HG03135 (cell line): ENCODE measurements at regions not wholly inside any gene's neighbourhood (a gene's known extent, or its start where the extent isn't known, plus 50 kb on each side); places are given as distances from the start of the nearest gene placed in this dataset.
"Not testable (repeated sequence)": the region's sequence is repeated elsewhere in the genome, so short reads cannot be mapped to it uniquely, and the experiment has no call there.

Experiments used
- ATAC-seq: cut with Tn5 transposase; IDR thresholded peaks from one replicate; pipeline ENCODE4 v1.9.1; 2021; ENCODE audit warnings: mild to moderate bottlenecking, moderate library complexity; ENCODE audit not compliant: unreplicated experiment

- ATAC-seq = no peak
These were observed 611.2 kb downstream of the UTRN start for GRCh38 chr6:144896289-144896688.

GRCh38 chr6:144896871-144897270 lies 611.7 kb downstream of the UTRN start:
- ATAC-seq = no peak

- ATAC-seq = no peak
These were observed 612.3 kb downstream of the UTRN start for GRCh38 chr6:144897441-144897921.

GRCh38 chr6:144898052-144898689 lies 613.0 kb downstream of the UTRN start:
- ATAC-seq = no peak

GRCh38 chr6:144898741-144899140 lies 613.6 kb downstream of the UTRN start:
- ATAC-seq = no peak

GRCh38 chr6:144899161-144899560 lies 614.0 kb downstream of the UTRN start:
- no peak for ATAC-seq

GRCh38 chr6:144901412-144901811 lies 616.3 kb downstream of the UTRN start:
- ATAC-seq = no peak

- no peak for ATAC-seq
These were observed 622.9 kb downstream of the UTRN start for GRCh38 chr6:144908004-144908403.

GRCh38 chr6:144909753-144910285 lies 624.7 kb downstream of the UTRN start:
- no peak for ATAC-seq

- ATAC-seq = no peak
These were observed 626.2 kb downstream of the UTRN start for GRCh38 chr6:144911322-144911721.

- no peak for ATAC-seq
These were observed 627.3 kb downstream of the UTRN start for GRCh38 chr6:144912474-144912873.

- ATAC-seq = no peak
These were observed 632.9 kb downstream of the UTRN start for GRCh38 chr6:144918073-144918472.

GRCh38 chr6:144919560-144919959 lies 634.4 kb downstream of the UTRN start:
- ATAC-seq = no peak

- ATAC-seq = no peak
These were observed 635.3 kb downstream of the UTRN start for GRCh38 chr6:144920391-144920961.

- no peak for ATAC-seq
These were observed 636.3 kb downstream of the UTRN start for GRCh38 chr6:144921206-144921975.

GRCh38 chr6:144922120-144922722 lies 637.1 kb downstream of the UTRN start:
- ATAC-seq = no peak

- not testable (repeated sequence) for ATAC-seq
These were observed 637.8 kb downstream of the UTRN start for GRCh38 chr6:144922771-144923490.

GRCh38 chr6:144923491-144923787 lies 638.3 kb downstream of the UTRN start:
- not testable (repeated sequence) for ATAC-seq

- no peak for ATAC-seq
These were observed 643.7 kb downstream of the UTRN start for GRCh38 chr6:144928847-144929246.

- no peak for ATAC-seq
These were observed 644.1 kb downstream of the UTRN start for GRCh38 chr6:144929262-144929661.
